ENCODE measurements at regions not wholly inside any gene's neighbourhood (a gene's known extent, or its start where the extent isn't known, plus 50 kb on each side); places are given as distances from the start of the nearest gene placed in this dataset.
"Not testable (repeated sequence)": the region's sequence is repeated elsewhere in the genome, so short reads cannot be mapped to it uniquely, and the experiment has no call there.

GRCh38 chr4:103415801-103416200, 217.7 kb upstream of the CENPE start:
- H3K4me3 ChIP-seq (ENCODE audit: low read depth, low read length), result no peak overlapping the region
- TF ChIP-seq, protein P1, sequence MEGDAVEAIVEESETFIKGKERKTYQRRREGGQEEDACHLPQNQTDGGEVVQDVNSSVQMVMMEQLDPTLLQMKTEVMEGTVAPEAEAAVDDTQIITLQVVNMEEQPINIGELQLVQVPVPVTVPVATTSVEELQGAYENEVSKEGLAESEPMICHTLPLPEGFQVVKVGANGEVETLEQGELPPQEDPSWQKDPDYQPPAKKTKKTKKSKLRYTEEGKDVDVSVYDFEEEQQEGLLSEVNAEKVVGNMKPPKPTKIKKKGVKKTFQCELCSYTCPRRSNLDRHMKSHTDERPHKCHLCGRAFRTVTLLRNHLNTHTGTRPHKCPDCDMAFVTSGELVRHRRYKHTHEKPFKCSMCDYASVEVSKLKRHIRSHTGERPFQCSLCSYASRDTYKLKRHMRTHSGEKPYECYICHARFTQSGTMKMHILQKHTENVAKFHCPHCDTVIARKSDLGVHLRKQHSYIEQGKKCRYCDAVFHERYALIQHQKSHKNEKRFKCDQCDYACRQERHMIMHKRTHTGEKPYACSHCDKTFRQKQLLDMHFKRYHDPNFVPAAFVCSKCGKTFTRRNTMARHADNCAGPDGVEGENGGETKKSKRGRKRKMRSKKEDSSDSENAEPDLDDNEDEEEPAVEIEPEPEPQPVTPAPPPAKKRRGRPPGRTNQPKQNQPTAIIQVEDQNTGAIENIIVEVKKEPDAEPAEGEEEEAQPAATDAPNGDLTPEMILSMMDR (IDR thresholded peaks at IDR 0.05; ENCODE audit: low read depth, low read length), result no peak
- TF ChIP-seq POLR2A (IDR thresholded peaks at IDR 0.05; ENCODE audit: extremely low read depth, insufficient read length), result no peak
- TF ChIP-seq MAX (IDR thresholded peaks at IDR 0.05; ENCODE audit: low read depth, low read length), result no peak
- no peak for TF ChIP-seq MYC (IDR thresholded peaks at IDR 0.05; ENCODE audit: low read depth, low read length)
- DNase-seq (ENCODE audit: low read depth), result no peak

DNA sequence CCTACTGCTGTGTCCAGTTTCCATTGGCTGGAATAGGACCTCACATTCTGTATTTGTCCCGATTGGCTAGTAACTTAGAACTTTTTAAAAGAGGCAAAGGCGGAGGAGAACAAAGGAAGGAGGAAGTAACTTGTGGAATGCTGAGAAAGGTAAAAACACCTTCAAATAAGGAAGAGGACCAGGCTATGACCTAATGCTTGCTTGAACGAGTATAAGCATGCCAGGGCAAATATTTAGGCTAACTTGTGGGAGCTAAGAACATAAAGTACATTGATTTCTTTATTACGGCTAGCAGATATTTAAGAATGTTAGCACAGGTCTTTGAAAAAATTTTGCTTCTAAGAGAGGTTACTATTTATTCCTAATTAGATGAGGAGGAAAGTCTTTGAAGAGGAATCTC, 214.5 kb upstream of the CENPE start:
- H3K4me3 ChIP-seq (ENCODE audit: low read depth, low read length); DNase-seq (ENCODE audit: low read depth): not testable (repeated sequence)

DNA sequence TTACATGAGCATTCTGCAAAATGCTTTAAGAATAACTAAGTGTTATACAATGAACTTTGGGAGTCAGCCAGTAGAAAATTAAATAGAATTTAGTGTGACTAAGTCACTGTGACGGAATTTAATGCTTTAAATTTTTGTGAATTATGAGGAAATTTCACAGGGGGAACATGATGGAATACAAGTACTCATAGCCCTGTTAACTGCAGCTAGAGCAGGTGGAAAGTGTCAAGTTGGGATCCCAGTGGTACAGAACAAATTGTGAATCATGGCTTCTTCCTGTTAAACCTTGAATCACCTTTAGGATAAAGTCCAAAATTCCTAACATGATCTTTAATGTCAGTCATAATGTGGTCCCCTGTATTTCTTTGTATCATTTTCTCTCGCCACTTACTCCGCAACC, 212.2 kb upstream of the CENPE start:
- no peak overlapping the region for H3K4me3 ChIP-seq (ENCODE audit: low read depth, low read length)
- TF ChIP-seq, protein P1 (IDR thresholded peaks at IDR 0.05; ENCODE audit: low read depth, low read length), result no peak
- no peak for TF ChIP-seq MAX (IDR thresholded peaks at IDR 0.05; ENCODE audit: low read depth, low read length)
- no peak for TF ChIP-seq POLR2A (IDR thresholded peaks at IDR 0.05; ENCODE audit: extremely low read depth, insufficient read length)
- TF ChIP-seq MYC (IDR thresholded peaks at IDR 0.05; ENCODE audit: low read depth, low read length), result no peak
- no peak for DNase-seq (ENCODE audit: low read depth)

- TF ChIP-seq, protein P1 (IDR thresholded peaks at IDR 0.05; ENCODE audit: low read depth, low read length), result no peak
- TF ChIP-seq POLR2A (IDR thresholded peaks at IDR 0.05; ENCODE audit: extremely low read depth, insufficient read length), result no peak
- no peak for TF ChIP-seq MYC (IDR thresholded peaks at IDR 0.05; ENCODE audit: low read depth, low read length)
- no peak for TF ChIP-seq MAX (IDR thresholded peaks at IDR 0.05; ENCODE audit: low read depth, low read length)
- DNase-seq (ENCODE audit: low read depth), result no peak
- no peak overlapping the region for H3K4me3 ChIP-seq (ENCODE audit: low read depth, low read length)
Measured at GRCh38 chr4:103405415-103405814, 207.3 kb upstream of the CENPE start.

DNA sequence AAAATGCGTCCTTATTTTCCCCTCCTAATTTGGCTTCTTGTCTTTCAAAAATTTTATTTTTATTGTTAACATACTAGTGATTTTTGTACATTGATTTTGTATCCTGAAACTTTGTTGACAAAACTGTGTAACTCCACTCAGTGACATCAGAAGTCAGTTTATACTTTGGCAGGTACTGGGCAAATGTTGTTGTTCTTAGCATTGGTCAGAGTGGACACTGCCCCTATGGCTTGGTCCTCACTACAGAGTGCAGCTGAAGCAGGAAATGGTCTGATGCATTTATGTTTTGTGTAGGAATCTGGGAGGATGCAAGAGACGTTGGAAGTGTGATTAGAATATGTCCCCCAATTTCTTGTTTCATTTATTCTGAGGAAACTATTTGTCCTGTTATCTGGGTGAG, 205.5 kb upstream of the CENPE start:
- no peak for TF ChIP-seq MAX (IDR thresholded peaks at IDR 0.05; ENCODE audit: low read depth, low read length)
- no peak for DNase-seq (ENCODE audit: low read depth)
- no peak overlapping the region for H3K4me3 ChIP-seq (ENCODE audit: low read depth, low read length)

DNA sequence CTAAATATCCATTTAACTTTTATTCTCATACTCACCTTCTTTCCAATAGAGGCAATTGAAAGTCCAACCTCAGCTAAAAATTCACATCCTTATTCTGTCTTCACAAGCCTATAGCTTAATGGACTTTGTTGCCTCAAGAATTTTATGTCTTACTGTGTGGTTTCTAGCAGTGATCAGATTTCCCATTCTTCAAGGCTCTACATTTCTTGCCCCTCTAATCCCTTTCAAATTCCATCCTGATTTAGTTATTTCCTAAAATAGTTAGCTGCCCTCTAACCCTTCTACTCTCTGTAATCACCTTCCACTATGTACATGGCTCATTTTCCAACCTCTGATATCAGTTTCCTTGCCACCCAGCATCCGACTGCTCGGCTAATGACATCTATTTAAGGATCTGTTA, 204.1 kb upstream of the CENPE start:
- TF ChIP-seq POLR2A (IDR thresholded peaks at IDR 0.05; ENCODE audit: extremely low read depth, insufficient read length) (no peak), MAX (IDR thresholded peaks at IDR 0.05; ENCODE audit: low read depth, low read length) (no peak), MYC (IDR thresholded peaks at IDR 0.05; ENCODE audit: low read depth, low read length) (no peak)
- TF ChIP-seq, protein P1 (IDR thresholded peaks at IDR 0.05; ENCODE audit: low read depth, low read length), result no peak

DNA sequence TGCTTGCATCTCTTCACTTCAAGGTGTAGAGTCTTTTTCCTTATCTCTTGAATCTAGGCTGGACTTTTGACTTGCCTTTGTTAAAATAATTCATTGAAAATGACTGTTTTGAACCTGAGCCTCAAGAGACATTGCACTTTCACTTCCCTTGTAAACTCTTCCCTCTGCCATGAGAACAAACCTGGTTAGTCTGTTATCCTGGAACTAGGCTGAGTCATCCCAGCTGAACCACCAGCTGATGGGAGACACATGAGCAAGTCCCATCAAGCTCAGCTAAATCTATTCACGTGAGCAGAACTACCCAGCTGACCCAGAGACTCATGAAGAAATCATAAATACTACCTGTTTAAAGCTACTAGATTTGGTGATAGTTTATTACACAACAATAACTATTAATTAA, 202.3 kb upstream of the CENPE start:
- TF ChIP-seq MAX (IDR thresholded peaks at IDR 0.05; ENCODE audit: low read depth, low read length) (no peak), MYC (IDR thresholded peaks at IDR 0.05; ENCODE audit: low read depth, low read length) (no peak), POLR2A (IDR thresholded peaks at IDR 0.05; ENCODE audit: extremely low read depth, insufficient read length) (no peak)
- TF ChIP-seq, protein P1 (IDR thresholded peaks at IDR 0.05; ENCODE audit: low read depth, low read length), result no peak
- no peak overlapping the region for H3K4me3 ChIP-seq (ENCODE audit: low read depth, low read length)
- DNase-seq (ENCODE audit: low read depth), result peak; percentile 17

More for the DNA sequence above, 204.1 kb upstream of the CENPE start:
- H3K4me3 ChIP-seq (ENCODE audit: low read depth, low read length), result no peak overlapping the region
- DNase-seq (ENCODE audit: low read depth), result no peak

Data from NB4 (cell line).